ENCODE measurements at regions not wholly inside any gene's neighbourhood (a gene's known extent, or its start where the extent isn't known, plus 50 kb on each side); places are given as distances from the start of the nearest gene placed in this dataset.
"Not testable (repeated sequence)": the region's sequence is repeated elsewhere in the genome, so short reads cannot be mapped to it uniquely, and the experiment has no call there.

DNA sequence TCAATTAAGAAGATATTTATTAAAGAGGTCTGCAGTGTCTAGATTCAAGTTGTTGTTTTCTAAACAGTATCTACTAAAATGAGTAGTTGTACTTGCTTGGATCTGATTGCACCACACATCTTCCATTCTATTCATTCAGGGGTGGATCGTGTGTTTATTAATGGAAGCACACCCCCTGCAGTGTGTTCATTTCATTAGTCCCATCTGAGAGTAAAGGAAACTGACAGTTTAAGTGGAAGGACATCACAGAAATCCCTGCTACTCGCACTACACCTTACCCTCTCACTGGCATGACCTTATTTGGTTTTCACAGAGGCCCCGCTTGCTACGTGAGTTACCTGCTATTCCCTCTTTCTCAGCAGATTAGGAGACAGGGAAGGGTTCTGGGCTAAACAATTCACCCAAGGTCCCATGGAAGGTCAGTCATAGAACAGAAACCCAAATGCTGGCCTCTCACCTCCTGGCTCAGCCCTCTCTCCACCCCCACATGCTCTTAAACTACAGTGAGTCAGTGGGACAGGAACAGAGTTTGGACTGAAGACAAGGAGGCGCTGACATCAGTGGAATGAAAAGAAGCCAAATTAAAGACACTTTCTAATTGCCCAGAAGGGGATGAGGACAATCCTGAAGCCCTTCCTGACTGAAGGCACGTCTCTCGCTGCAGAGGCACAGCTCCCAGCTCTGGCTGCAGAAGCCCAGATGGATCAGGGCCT is 369.2 kb upstream of the NRP1 start:
- no peak for DNase-seq (ENCODE audit: low read depth)

DNA sequence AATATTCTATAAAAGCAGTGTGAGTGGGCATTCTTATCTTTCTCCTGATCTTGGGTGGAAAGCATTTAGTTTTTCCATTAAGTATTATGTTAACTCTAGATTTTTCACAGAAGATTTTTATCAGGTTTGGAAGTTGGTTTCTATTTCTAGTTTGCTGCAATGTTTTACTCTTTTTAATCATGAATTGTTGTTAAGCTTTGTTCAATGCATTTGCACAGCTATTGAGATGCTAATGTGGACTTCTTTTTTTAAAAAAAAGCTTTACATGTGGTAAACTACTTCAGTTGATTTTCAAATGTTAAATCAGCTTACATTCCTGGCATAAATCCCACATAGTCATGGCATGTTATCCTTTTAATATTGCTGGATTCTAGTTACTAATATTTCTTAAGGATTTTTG is 363.6 kb upstream of the NRP1 start:
- DNase-seq (ENCODE audit: low read depth) = no peak

DNA sequence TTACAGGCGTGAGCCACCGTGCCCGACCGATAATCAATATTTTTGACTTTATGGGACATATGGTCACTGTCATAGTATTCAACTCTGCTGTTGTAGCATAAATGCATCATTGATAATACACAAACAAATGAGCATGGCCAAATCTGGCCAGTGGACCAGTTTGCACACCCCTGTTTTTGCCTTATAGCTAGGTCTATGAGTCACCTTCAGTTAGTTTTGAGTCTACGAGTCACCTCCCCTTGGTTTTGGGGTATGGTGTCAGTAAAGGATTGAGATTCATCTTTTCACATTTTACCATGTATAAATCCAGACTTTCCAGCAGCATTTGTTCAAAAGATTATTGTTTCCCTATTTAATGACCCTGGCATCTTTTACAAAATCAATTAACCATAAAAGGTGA is 362.5 kb upstream of the NRP1 start:
- DNase-seq (ENCODE audit: low read depth) = no peak

DNA sequence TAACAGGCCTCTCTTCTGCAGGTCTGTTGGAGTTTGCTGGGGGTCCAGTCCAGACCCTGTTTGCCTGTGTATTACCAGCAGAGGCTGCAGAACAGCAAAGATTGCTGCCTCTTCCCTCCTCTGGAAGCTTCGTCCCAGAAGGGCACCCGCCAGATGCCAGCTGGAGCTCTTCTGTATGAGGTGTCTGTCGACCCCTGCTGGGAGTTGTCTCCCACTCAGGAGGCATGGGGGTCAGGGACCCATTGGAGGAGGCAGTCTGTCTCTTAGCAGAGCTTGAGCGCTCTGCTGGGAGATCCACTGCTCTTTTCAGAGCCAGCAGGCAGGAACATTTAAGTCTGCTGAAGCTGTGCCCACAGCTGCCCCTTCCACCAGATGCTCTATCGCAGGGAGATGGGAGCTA is 361.1 kb upstream of the NRP1 start:
- no peak for DNase-seq (ENCODE audit: low read depth)

DNA sequence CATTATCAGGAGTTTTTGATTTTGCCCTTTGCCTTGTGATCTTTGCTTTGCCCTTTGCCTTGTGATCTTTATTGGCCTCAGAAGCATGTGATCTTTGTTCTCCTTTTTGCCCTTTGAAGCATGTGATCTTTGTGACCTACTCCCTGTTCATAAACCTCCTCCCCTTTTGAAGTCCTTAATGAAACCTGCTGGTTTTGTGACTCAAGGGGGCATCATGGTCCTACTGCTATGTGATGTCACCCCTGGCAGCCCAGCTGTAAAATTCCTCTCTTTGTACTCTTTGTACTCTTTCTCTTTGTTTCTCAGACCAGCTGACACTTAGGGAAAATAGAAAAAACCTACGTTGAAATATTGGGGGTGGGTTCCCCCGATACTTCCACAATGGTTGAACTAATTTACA is 356.1 kb upstream of the NRP1 start:
- not testable (repeated sequence) for DNase-seq (ENCODE audit: low read depth)

DNA sequence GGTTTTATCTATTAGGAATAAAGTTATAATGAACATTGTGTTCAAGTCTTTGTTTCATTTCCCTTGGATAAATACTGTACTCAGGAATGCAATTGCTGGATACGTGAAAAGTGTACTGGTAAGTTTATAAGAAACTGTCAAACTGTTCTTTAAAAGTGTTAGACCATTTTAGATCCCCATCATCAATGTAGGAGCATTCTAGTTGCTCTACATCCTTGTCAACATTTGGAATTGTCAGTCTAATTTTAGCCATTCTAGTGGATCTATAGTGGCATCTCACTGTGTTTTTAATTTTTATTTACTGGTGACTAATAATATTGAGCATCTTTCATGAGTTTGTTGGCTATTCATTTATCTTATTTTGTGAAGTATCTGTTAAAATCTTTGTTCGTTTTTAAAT is 354.0 kb upstream of the NRP1 start:
- no peak for DNase-seq (ENCODE audit: low read depth)

DNA sequence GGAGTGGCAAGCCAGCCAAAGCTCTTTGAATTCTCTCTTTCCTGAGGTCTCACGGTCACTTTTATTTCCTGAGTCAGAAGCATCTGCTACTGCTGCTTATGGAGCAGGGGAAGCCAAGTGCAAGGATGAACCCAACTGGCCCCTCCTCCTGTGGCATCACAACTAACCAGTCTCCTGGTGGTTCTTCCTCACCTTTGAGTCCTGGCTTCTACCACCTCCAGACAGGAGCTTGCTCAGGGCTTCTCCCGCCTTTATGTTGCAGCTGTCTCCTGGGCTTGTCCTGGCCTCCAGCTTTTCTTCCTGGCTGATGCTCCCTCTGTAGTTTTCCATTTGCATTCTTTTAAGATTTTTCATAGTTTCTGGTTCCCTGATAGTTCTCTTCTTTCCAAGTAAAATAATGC is 349.7 kb upstream of the NRP1 start:
- no peak for DNase-seq (ENCODE audit: low read depth)

DNA sequence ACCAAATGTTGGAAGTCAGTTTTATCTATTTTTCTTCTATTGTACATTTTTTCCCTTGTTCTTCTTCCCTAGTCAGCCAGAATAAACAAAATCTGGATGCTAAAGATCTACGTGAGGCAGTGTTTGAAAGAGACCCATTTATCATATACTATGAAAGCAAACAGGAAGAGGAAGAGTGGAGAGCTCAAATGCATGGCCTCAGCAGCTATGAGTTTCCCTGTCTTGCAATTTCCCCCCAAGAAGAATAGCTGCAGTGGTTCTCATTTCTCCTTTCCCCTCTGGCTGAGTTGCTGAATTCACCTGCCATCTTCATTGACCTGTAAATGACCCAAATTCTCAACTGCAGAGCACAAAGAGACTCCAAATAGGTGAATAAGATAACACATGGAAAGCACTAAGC is 347.1 kb upstream of the NRP1 start:
- DNase-seq (ENCODE audit: low read depth) = no peak

DNA sequence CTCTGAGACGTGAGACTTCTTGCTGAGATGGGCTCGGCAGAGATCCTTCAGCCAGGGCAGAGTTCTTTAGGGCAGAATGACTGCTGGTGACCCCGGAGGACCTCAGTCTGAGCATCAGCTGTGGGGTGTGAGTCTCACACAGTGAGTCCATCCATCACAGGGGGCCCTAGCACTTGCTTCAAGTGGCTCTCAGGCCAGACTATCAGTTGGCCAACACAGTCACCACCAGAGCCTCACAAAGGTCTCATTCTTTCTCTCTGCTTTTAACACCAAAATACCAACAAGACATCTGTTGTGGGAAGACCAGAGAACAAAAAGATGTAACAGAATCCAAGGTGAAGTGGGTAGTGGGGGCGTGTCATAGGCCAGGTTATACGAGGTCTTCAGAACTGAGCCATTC is 345.6 kb upstream of the NRP1 start:
- DNase-seq (ENCODE audit: low read depth) = no peak

DNA sequence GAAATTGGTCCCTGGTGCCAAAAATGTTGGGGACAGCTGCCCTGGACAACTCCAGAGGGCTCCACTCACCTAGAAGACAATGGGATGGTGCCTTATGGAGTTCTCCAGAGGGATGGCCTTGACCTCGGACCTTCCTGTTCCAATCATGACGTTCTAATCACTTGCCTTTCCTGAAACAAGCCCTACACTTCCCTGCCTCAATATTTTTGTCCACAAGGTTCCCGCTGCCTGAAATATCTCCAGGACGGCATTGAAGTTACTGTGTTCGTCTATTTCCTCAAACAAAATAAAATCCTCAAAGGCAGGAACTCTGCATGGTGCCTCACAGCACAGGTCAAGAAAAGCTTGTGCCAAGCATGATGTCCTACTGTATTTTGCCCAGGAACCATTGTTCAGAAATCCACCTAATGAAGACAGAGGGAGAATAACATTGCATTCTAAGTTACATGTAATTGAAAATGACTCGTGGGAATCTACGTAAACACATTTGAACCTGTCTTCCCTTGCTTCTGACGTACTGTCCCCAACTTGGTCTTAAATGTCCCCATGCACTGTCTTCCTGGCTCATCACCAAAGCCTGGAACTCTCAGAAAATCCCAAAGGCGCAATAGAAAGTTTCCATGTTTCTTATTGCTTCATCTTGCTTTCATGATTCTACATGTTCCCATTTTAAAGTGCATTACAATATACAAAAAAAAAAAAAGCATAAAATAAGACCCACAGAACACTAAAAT is 342.3 kb upstream of the NRP1 start:
- no peak for DNase-seq (ENCODE audit: low read depth)

DNA sequence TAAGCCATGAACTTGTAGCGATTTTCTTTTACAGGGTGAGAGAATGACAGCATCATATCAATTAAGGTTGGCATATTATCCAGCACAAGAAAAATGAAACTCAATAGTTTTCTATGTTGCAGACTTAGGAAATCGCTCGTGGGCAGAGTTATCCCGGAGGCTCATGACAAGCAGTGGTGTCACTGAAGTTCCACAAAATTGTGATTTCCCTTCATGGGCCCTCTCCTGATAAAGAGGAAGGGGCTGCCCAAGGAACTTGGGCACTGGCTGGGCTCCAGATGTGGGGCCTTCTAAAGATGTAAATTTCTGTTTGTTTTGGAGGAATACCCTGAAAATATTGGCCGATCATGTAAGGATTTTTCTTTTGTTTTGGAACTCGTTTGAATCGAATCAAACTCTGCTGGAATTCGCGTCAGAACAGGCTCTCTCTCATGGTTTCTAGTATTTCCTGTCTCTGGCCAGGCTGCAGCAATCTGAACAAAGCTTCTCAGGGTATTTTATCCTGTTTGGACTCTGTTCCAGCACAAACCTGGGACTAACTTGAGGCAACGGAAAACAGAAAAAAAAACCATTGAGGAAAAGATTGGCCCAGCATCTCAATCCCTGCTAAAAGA is 340.6 kb upstream of the NRP1 start:
- peak; percentile 31 for DNase-seq (ENCODE audit: low read depth)

DNA sequence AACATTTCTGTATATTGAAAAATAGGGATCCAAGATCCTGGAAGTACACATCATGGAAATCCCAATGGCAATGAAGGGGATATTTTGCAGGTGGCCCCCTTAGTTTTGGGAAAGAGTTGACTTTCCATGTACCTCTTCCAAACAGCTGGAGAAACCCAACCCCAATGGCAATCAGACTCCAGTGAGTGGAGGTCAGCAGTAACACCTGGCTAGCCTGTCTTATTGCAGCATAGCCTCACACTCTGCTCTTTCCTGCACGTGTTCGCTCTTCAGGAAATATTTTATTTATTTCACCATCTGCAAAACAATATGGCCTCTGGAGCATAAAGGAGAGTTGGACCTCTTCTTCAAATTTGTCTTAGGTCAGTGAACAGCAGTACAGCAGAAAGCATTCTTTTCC is 340.0 kb upstream of the NRP1 start:
- no peak for DNase-seq (ENCODE audit: low read depth)

DNA sequence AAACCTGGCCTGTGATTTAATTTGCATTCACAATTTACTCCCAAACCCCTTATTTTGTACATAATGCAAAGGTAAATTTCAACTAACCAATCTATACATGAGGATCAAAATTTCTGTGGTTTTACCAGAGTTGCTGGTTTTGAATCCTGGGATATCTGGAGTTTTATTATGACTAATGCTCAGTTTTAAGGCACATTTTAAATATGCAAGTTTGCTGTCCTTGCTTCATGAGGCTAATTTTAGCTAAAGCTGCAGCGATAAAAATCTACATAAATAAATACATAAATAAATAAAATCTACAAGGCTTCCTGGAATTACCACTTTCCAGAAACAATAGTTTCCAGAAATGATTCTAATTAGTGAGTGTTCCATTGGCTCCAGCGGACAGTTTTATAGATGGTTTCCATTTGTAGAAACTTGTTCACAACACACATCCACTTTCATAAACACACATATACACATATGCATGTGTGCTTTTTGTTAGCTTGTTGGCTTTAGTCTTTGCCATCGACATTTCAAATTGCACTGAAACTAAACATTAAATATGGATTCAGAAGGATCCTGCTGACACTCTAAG is 339.5 kb upstream of the NRP1 start:
- DNase-seq (ENCODE audit: low read depth) = no peak

DNA sequence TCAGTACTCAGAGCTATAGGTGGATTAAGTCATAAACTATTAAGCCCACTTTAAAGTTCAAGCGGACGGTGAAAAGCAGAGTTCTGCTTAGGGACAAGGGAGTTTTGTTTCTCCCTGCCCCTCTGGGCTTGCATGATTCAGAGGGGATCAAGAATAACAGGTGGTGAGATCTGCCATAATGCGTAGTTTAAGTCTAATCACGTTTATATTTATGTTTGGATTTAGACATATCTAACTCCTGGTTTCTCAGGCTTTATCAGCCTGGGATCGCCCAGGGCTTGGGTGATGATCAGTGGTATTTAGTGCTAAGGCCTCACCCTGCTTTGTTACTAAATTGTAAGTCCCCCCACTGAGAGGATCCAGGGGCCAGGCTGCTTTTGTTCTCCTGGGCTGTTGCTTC is 335.4 kb upstream of the NRP1 start:
- DNase-seq (ENCODE audit: low read depth) = no peak

DNA sequence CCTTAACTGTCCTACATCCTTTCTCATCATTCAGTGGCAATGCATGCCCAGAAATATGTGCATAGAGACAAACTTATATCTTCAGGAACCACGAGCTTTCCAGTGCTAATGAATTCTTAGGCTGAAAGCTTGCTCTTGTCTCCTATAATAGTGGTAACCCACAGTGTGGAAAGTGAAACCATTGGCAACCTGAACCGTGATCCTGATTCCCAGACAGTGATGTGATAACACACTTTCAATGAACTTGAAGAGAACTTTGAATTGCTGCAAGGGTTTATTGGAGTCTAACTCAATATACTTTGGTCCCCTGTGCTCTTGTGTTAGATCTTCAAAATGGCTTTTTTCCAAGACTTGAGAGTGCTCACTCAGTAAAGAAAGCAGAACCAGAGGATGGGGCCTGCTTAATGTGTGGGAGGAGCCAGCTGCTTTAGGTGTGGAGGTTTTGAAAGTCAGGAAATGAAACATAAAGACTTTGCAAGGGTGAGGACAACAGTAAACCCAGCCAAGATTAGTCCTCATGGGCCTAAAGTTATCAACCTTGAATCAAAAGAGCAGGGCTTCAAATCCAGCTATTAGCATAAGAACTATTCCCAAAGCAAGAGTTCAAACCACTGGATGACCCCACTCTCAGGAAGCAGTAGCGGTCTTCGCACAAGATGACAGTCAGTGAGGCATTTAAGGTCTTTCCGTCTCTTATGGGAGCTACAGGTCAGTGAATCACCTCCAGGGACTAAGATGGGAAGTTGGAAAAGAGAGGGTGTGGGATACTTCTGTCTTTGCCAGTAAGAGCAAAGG is 332.4 kb upstream of the NRP1 start:
- no peak for DNase-seq (ENCODE audit: low read depth)

DNA sequence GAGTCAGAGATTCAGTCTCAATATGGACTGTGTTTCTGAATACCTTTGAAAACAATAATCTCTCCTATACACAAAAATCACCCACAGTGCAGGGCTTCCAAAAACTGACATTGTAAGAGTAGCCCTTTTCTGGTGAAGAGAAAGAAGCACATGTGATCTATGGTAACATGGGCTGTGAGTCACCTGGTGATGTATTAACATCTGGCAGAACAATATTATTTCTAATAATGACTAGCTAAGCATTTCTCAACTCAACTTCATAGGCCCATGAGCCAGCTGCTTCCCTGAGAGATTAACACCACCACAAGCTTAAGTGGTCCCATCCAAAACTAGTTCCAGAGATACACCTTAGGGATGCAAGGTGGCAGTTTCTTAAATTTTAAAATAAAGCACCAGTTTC is 331.0 kb upstream of the NRP1 start:
- peak; percentile 39 for DNase-seq (ENCODE audit: low read depth)

DNA sequence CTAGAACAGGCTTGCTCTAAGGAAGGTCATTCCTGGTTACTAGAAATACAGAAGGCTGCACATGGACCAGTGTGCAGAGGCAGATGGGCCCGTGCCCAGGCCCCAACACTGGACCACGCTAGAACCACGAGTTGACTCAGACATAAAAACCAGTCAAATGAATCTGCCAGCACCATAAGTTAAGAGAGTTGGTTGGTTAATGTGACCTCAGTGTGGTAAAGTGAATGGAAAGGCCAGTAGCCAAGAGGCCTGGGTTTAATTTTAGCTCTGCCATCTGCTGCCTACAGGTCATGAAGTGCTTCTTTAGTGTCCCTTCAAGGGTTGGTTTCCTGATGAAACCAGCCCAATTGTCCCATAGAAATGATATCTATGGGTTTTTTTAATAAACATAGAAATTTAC is 329.6 kb upstream of the NRP1 start:
- peak; percentile 34 for DNase-seq (ENCODE audit: low read depth)

DNA sequence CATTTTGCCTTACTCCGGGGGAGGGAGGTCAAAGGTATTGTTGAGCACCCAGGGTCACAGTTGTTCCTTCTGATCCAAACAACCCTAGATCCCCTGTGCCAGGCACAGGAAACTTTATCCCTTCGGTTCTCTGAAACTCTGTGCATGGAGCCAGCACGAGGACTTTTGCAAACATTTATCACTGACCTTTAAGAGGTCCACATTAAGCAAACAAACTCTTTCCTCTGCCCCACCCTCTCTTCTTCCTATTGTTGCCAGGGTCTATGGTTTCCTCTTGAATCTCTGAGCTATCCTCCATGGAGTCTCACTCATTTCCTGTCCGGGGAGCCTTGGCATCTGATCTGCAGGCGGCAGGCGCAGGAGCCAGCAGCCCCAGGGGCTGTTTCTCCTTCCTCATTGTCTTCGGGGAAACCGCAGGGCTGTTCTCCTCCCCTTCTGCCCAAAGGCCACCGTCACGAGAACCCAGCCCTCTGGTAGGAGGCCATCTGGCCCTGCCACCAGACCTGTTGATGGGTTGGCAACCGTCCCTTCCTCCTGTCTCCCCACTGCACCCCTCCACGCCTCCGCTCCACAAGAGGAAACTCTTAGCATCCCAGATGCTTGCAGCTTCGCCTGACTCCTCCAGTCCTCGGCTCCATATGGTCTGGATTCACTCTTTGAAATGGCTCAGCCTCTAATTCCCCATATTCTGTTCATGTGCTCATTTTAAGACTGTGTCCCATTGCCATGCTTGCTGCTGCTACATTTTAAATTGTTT is 327.3 kb upstream of the NRP1 start:
- DNase-seq (ENCODE audit: low read depth) = peak; percentile 94

DNA sequence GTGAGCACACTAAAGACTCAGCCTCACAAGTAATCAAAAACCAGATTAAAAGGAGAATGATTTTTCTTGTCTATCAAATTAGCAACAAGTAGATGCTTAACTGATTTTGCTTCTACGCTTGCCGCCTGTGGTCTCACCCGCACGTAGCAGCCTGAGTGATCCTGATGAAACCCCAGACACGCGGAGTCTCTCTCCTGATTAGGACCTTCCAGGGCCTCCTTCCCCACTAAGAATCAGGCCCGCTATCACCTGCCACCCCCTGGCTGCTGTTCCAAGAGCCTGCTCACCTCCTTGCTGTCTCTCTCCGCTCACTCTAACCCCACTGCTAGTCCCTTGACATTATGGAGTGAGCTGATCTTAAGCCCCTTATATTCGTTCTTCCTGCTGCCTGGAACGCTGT is 325.9 kb upstream of the NRP1 start:
- no peak for DNase-seq (ENCODE audit: low read depth)

DNA sequence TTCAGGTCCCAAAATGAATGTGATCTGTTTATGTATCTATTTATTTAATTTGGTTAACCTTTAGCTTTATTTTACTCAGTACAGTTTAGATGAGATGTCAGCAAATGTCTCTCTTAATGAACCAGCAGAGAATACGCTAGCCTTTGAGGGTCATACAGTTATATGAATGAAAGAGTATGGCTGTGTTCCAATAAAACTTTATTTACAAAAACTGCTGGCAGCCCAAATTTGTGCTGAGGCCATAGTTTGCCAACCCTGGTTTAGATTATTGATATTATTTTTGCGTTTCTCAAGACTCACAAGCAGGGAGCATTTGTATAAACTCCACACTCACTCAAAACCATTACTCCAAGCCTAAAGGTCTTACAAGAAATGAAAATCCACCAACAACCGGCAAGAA is 323.4 kb upstream of the NRP1 start:
- no peak for DNase-seq (ENCODE audit: low read depth)

DNA sequence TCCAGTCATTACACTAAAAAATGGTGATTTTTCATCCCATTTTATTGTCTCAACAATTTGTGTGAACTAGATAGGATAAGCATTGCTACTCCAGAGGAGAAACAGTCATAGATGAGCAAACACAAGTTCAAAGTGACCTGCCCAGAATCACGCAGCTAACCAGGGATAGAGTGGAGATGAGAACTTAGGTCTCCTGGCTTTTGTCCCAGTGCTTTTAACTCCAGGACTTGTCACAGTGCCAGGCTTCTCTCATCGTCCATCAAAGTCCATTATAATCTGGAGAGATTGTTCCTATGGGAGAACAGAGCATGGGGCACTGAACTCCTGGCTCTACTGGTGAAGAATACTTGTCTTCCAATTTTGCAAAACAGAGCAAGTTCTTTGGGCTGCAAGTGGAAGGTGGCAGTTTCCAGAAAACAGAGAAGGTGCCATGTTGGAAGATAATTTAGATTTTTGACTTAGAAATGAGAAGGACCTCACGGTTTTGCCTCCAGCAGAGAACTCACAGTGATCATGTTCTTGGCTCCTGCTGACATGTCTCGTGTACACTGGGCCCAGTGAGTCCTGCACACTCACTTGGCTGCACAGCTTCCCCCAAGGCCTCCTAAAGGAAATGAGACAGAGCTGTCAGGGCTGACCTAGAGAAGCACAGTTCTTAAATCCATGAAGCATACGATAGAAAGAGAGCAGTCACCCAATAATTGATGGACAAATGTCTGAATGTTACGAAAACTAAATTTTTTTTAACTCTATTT is 322.9 kb upstream of the NRP1 start:
- DNase-seq (ENCODE audit: low read depth) = no peak
